Suprapubic skin (tissue), 3 donors: ENCODE measurements at regions not wholly inside any gene's neighbourhood (a gene's known extent, or its start where the extent isn't known, plus 50 kb on each side); places are given as distances from the start of the nearest gene placed in this dataset.

Source experiments
- EP300 ChIP-seq: sonication (generic); formaldehyde crosslinking; IDR thresholded peaks from one replicate; pipeline ENCODE4 v1.6.1; 2017; ENCODE audit warnings: antibody characterized with exemption
- POLR2A ChIP-seq, 2 donors: fragments of 450-650 bp; IDR thresholded peaks; one replicate each; pipeline ENCODE4 v1.6.1; 2017; ENCODE audit warnings: antibody characterized with exemption in 2 of 2, mild to moderate bottlenecking in 2 of 2, moderate library complexity in 2 of 2
- TF ChIP-seq, protein P1 (sequence below), 2 donors: fragments of 200-600 bp in 1 of 2; fragments of 450-650 bp in 1 of 2; sonication (generic) in 1 of 2; IDR thresholded peaks; one replicate each; pipeline ENCODE4 v1.5.1; 2016 to 2019; ENCODE audit warnings: antibody characterized with exemption in 2 of 2, mild to moderate bottlenecking in 1 of 2, moderate library complexity in 1 of 2

DNA sequence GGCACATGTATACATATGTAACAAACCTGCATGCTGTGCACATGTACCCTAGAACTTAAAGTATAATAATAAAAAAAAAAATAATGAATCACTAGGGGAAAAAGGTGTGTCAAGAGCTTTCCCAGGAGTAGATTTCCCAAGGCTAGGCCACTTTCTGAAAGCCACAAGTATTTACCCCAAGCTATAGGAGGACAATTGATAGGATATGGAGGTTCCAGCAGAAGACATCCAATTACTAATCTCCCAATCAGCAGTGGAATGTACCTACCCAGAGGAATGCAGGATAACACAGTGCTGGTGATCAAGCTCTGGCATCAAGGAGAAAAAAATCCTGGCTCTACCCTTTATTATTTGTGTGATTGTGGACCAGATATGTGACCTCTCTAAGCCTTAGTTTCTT, 562.7 kb downstream of the RFPL4B start:
- TF ChIP-seq, protein P1, sequence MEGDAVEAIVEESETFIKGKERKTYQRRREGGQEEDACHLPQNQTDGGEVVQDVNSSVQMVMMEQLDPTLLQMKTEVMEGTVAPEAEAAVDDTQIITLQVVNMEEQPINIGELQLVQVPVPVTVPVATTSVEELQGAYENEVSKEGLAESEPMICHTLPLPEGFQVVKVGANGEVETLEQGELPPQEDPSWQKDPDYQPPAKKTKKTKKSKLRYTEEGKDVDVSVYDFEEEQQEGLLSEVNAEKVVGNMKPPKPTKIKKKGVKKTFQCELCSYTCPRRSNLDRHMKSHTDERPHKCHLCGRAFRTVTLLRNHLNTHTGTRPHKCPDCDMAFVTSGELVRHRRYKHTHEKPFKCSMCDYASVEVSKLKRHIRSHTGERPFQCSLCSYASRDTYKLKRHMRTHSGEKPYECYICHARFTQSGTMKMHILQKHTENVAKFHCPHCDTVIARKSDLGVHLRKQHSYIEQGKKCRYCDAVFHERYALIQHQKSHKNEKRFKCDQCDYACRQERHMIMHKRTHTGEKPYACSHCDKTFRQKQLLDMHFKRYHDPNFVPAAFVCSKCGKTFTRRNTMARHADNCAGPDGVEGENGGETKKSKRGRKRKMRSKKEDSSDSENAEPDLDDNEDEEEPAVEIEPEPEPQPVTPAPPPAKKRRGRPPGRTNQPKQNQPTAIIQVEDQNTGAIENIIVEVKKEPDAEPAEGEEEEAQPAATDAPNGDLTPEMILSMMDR (IDR thresholded peaks at IDR 0.05): no peak
- TF ChIP-seq EP300 (no peak), POLR2A (IDR thresholded peaks at IDR 0.05) (no peak)
